ENCODE measurements at regions not wholly inside any gene's neighbourhood (a gene's known extent, or its start where the extent isn't known, plus 50 kb on each side); places are given as distances from the start of the nearest gene placed in this dataset.
A peak's percentile ranks its signal among the peaks of the same experiment; 100 is the strongest.
"Not testable (repeated sequence)": the region's sequence is repeated elsewhere in the genome, so short reads cannot be mapped to it uniquely, and the experiment has no call there.

- no peak overlapping the region for H3K4me3 ChIP-seq (ENCODE audit: low read depth, low read length)
- no peak for DNase-seq (ENCODE audit: low read depth)
- TF ChIP-seq CTCF (conservative IDR thresholded peaks at IDR 0.05; ENCODE audit: low read depth, low read length) = no peak
Measured at GRCh38 chr10:27345455-27345920, 104.9 kb upstream of the ACBD5 start.

- no peak for DNase-seq (ENCODE audit: low read depth)
- H3K4me3 ChIP-seq (ENCODE audit: low read depth, low read length) = no peak overlapping the region
- TF ChIP-seq CTCF (conservative IDR thresholded peaks at IDR 0.05; ENCODE audit: low read depth, low read length) = no peak
Measured at GRCh38 chr10:27344568-27345454, 104.2 kb upstream of the ACBD5 start.

- no peak overlapping the region for H3K4me3 ChIP-seq (ENCODE audit: low read depth, low read length)
- no peak for DNase-seq (ENCODE audit: low read depth)
- TF ChIP-seq CTCF (conservative IDR thresholded peaks at IDR 0.05; ENCODE audit: low read depth, low read length) = no peak
Measured at GRCh38 chr10:27341001-27341400, 100.4 kb upstream of the ACBD5 start.

GRCh38 chr10:27335246-27335645 is 94.6 kb upstream of the ACBD5 start:
- H3K4me3 ChIP-seq (ENCODE audit: low read depth, low read length); DNase-seq (ENCODE audit: low read depth): not testable (repeated sequence)

GRCh38 chr10:27330074-27330473 is 89.5 kb upstream of the ACBD5 start:
- H3K4me3 ChIP-seq (ENCODE audit: low read depth, low read length) = no peak overlapping the region
- no peak for DNase-seq (ENCODE audit: low read depth)
- no peak for TF ChIP-seq CTCF (conservative IDR thresholded peaks at IDR 0.05; ENCODE audit: low read depth, low read length)

GRCh38 chr10:27328946-27329345 is 88.3 kb upstream of the ACBD5 start:
- TF ChIP-seq CTCF (conservative IDR thresholded peaks at IDR 0.05; ENCODE audit: low read depth, low read length) = no peak
- H3K4me3 ChIP-seq (ENCODE audit: low read depth, low read length) = no peak overlapping the region
- DNase-seq (ENCODE audit: low read depth) = no peak

- H3K4me3 ChIP-seq (ENCODE audit: low read depth, low read length); DNase-seq (ENCODE audit: low read depth): not testable (repeated sequence)
Measured at GRCh38 chr10:27326748-27327147, 86.2 kb upstream of the ACBD5 start.

GRCh38 chr10:27319752-27320431 is 79.3 kb upstream of the ACBD5 start:
- peak overlapping the region; percentile 38 for H3K4me3 ChIP-seq (ENCODE audit: low read depth, low read length)
- no peak for DNase-seq (ENCODE audit: low read depth)
- TF ChIP-seq CTCF (conservative IDR thresholded peaks at IDR 0.05; ENCODE audit: low read depth, low read length) = no peak

GRCh38 chr10:27319139-27319538 is 78.5 kb upstream of the ACBD5 start:
- not testable (repeated sequence) for H3K4me3 ChIP-seq (ENCODE audit: low read depth, low read length); DNase-seq (ENCODE audit: low read depth)

GRCh38 chr10:27315082-27315481 is 74.5 kb upstream of the ACBD5 start:
- not testable (repeated sequence) for DNase-seq (ENCODE audit: low read depth); H3K4me3 ChIP-seq (ENCODE audit: low read depth, low read length)

GRCh38 chr10:27313586-27313985 is 73.0 kb upstream of the ACBD5 start:
- not testable (repeated sequence) for H3K4me3 ChIP-seq (ENCODE audit: low read depth, low read length); DNase-seq (ENCODE audit: low read depth)
